ENCODE measurements at regions not wholly inside any gene's neighbourhood (a gene's known extent, or its start where the extent isn't known, plus 50 kb on each side); places are given as distances from the start of the nearest gene placed in this dataset.

- TF ChIP-seq CTCF (conservative IDR thresholded peaks at IDR 0.05; ENCODE audit: low read depth, low read length): no peak
- DNase-seq (ENCODE audit: low read depth): no peak
- no peak overlapping the region for H3K4me3 ChIP-seq (ENCODE audit: low read length)
These were observed 107.5 kb upstream of the AJAP1 start for GRCh38 chr1:4546911-4547310.

- DNase-seq (ENCODE audit: low read depth): no peak
- no peak overlapping the region for H3K4me3 ChIP-seq (ENCODE audit: low read length)
- TF ChIP-seq CTCF (conservative IDR thresholded peaks at IDR 0.05; ENCODE audit: low read depth, low read length): no peak
These were observed 104.5 kb upstream of the AJAP1 start for GRCh38 chr1:4549930-4550329.

- no peak overlapping the region for H3K4me3 ChIP-seq (ENCODE audit: low read length)
- no peak for DNase-seq (ENCODE audit: low read depth)
- no peak for TF ChIP-seq CTCF (conservative IDR thresholded peaks at IDR 0.05; ENCODE audit: low read depth, low read length)
These were observed 103.5 kb upstream of the AJAP1 start for GRCh38 chr1:4550941-4551340.

- TF ChIP-seq CTCF (conservative IDR thresholded peaks at IDR 0.05; ENCODE audit: low read depth, low read length): no peak
- DNase-seq (ENCODE audit: low read depth): no peak
- H3K4me3 ChIP-seq (ENCODE audit: low read length): no peak overlapping the region
These were observed 102.7 kb upstream of the AJAP1 start for GRCh38 chr1:4551706-4552105.

- no peak for TF ChIP-seq CTCF (conservative IDR thresholded peaks at IDR 0.05; ENCODE audit: low read depth, low read length)
- DNase-seq (ENCODE audit: low read depth): no peak
- H3K4me3 ChIP-seq (ENCODE audit: low read length): no peak overlapping the region
These were observed 100.6 kb upstream of the AJAP1 start for GRCh38 chr1:4553761-4554160.

GRCh38 chr1:4554271-4554865, 100.0 kb upstream of the AJAP1 start:
- no peak for TF ChIP-seq CTCF (conservative IDR thresholded peaks at IDR 0.05; ENCODE audit: low read depth, low read length)
- no peak overlapping the region for H3K4me3 ChIP-seq (ENCODE audit: low read length)
- no peak for DNase-seq (ENCODE audit: low read depth)

- DNase-seq (ENCODE audit: low read depth): no peak
- no peak overlapping the region for H3K4me3 ChIP-seq (ENCODE audit: low read length)
- TF ChIP-seq CTCF (conservative IDR thresholded peaks at IDR 0.05; ENCODE audit: low read depth, low read length): no peak
These were observed 96.5 kb upstream of the AJAP1 start for GRCh38 chr1:4557949-4558348.
